ENCODE measurements at regions not wholly inside any gene's neighbourhood (a gene's known extent, or its start where the extent isn't known, plus 50 kb on each side); places are given as distances from the start of the nearest gene placed in this dataset.

GRCh38 chr5:35456506-35456905 is 161.2 kb upstream of the SPEF2 start:
- TF ChIP-seq CTCF (conservative IDR thresholded peaks at IDR 0.05 in 1 of 2, IDR thresholded peaks at IDR 0.05 in 1 of 2; ENCODE audit: low read depth in 1 of 2, low read length in 2 of 2) (no peak), EZH2 (IDR thresholded peaks at IDR 0.05; ENCODE audit: low read length, missing control alignments) (no peak)

Data from fibroblast of lung (primary cell).